Fibroblast of lung (primary cell): ENCODE measurements at regions not wholly inside any gene's neighbourhood (a gene's known extent, or its start where the extent isn't known, plus 50 kb on each side); places are given as distances from the start of the nearest gene placed in this dataset.

Experiments
- DNase-seq, 2 donors: peaks; one replicate each; pipeline versions ENCODE4 v3.0.0 to v3.0.0-alpha.2; 2010; ENCODE audit warnings: low read depth in 2 of 2
- H2AFZ ChIP-seq: 2 replicates; pipeline ENCODE4 v1.5.1; 2012; ENCODE audit warnings: low read length, control low read depth, inconsistent platforms
- H3K27ac ChIP-seq: 2 replicates; pipeline ENCODE4 v1.5.1; 2011; ENCODE audit warnings: low read length, control low read depth; ENCODE audit not compliant: insufficient read depth
- H3K27me3 ChIP-seq: 2 replicates; pipeline ENCODE4 v1.5.1; 2011; ENCODE audit warnings: mild to moderate bottlenecking, low read length; ENCODE audit not compliant: control insufficient read depth, insufficient read depth
- H3K36me3 ChIP-seq: 2 replicates; pipeline ENCODE4 v1.5.1; 2011; ENCODE audit warnings: low read length; ENCODE audit not compliant: control insufficient read depth, insufficient read depth
- H3K4me1 ChIP-seq: 2 replicates; pipeline ENCODE4 v1.5.1; 2011; ENCODE audit warnings: low read length; ENCODE audit not compliant: control insufficient read depth, insufficient read depth; ENCODE audit errors: extremely low read depth
- H3K4me2 ChIP-seq: 2 replicates; pipeline ENCODE4 v1.5.1; 2011; ENCODE audit warnings: low read length, control low read depth; ENCODE audit not compliant: insufficient read depth; ENCODE audit errors: extremely low read depth
- H3K4me3 ChIP-seq, 4 experiments: fragments of 200-600 bp in 1 of 4; sonication (generic) in 1 of 4; replicated peaks in 1 of 4; 2 replicates each; pipeline ENCODE4 v1.5.1; 2011 to 2016; ENCODE audit warnings: low read length in 4 of 4, low read depth in 3 of 4, mild to moderate bottlenecking in 3 of 4, control low read depth in 2 of 4, inconsistent platforms in 1 of 4, mixed read lengths in 1 of 4; ENCODE audit not compliant: insufficient read depth in 1 of 4; ENCODE audit errors: control extremely low read depth in 1 of 4
- H3K79me2 ChIP-seq: 2 replicates; pipeline ENCODE4 v1.5.1; 2012; ENCODE audit warnings: mild to moderate bottlenecking, low read length, inconsistent platforms; ENCODE audit not compliant: control insufficient read depth, insufficient read depth
- H3K9ac ChIP-seq: 2 replicates; pipeline ENCODE4 v1.5.1; 2011; ENCODE audit warnings: mild to moderate bottlenecking, low read length, control low read depth; ENCODE audit not compliant: insufficient read depth
- H3K9me3 ChIP-seq: 2 replicates; pipeline ENCODE4 v1.5.1; 2012; ENCODE audit warnings: low read depth, low read length; ENCODE audit not compliant: control insufficient read depth, insufficient read depth
- H4K20me1 ChIP-seq: 2 replicates; pipeline ENCODE4 v1.5.1; 2011; ENCODE audit warnings: low read length; ENCODE audit not compliant: control insufficient read depth, insufficient read depth; ENCODE audit errors: extremely low read depth
- CTCF ChIP-seq, 2 donors: IDR thresholded peaks in 1 of 2; conservative IDR thresholded peaks in 1 of 2; 1 replicate in 1 of 2; 2 replicates in 1 of 2; pipeline ENCODE4 v1.5.1; 2011 to 2012; ENCODE audit warnings: low read length in 2 of 2, control low read depth in 1 of 2, inconsistent platforms in 1 of 2, low read depth in 1 of 2, mild to moderate bottlenecking in 1 of 2
- EZH2 ChIP-seq: IDR thresholded peaks from 2 replicates; pipeline ENCODE4 v1.5.1; 2012; ENCODE audit warnings: low read length, control low read depth, mild to moderate bottlenecking; ENCODE audit errors: missing control alignments

DNA sequence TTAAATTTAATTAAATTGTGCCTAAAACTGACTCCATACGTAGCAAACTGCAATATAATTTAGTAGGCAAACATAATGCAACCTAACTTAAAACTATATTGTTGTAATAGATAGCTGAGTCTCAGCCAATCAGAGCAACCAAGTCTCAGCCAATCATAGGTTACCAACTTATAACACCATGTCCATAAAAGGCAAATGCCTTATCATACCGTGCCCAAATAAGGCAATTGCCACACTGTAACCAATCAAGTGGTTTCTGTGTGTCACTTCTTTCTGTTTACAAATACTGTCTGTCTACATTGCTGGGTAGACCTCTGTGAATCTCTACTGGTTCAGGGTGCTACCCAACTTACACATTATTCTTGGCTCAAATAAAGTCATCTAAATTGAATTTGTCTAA is 728.4 kb upstream of the EPHA6 start:
- H3K36me3 ChIP-seq = no peaks in the 10 kb centered on the region
- no peak overlapping the region for H3K4me3 ChIP-seq
- DNase-seq = no peak
- no peak overlapping the region for H2AFZ ChIP-seq
- H4K20me1 ChIP-seq = no peaks in the 10 kb centered on the region
- no peak overlapping the region for H3K9ac ChIP-seq
- H3K9me3 ChIP-seq = no peaks in the 10 kb centered on the region
- no peak overlapping the region for H3K27ac ChIP-seq
- no peaks in the 10 kb centered on the region for H3K27me3 ChIP-seq
- H3K4me1 ChIP-seq = no peaks in the 10 kb centered on the region
- H3K79me2 ChIP-seq = no peaks in the 10 kb centered on the region
- H3K4me2 ChIP-seq = no peak overlapping the region
- TF ChIP-seq EZH2 = no peak
- TF ChIP-seq CTCF (conservative IDR thresholded peaks at IDR 0.05 in 1 of 2, IDR thresholded peaks at IDR 0.05 in 1 of 2; ENCODE audit: low read depth in 1 of 2, low read length in 2 of 2) = no peak

DNA sequence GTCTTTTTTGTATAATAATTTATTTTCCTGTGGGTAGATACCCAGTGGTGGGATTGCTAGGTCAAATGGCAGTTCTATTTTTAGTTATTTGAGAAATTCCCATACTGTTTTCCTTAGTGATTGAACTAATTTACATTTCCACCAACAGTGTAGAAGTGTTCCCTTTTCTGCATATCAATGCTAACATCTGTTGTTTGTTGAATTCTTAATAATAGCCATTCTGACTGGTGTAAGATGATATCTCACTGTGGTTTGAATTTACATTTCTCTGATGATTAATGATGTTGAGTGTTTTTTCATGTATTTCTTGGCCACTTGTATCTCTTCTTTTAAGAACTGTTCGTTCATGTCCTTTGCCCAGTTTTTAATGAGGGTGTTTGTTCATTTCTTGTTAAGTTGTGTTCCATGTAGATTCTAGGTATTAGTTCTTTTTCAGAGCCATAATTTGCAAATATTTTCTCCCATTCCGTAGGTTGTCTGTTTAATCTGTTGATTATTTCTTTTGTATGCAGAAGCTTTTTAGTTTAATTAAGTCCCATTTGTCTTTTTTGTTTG is 713.3 kb upstream of the EPHA6 start:
- Histone ChIP-seq H3K4me2 (no peak overlapping the region), H2AFZ (no peak overlapping the region), H4K20me1 (no peaks in the 10 kb centered on the region), H3K4me3 (no peak overlapping the region), H3K27ac (no peak overlapping the region), H3K9me3 (no peaks in the 10 kb centered on the region), H3K36me3 (no peaks in the 10 kb centered on the region), H3K4me1 (no peaks in the 10 kb centered on the region), H3K27me3 (no peaks in the 10 kb centered on the region), H3K9ac (no peak overlapping the region), H3K79me2 (no peaks in the 10 kb centered on the region)
- no peak for DNase-seq
- no peak for TF ChIP-seq EZH2
- TF ChIP-seq CTCF (conservative IDR thresholded peaks at IDR 0.05 in 1 of 2, IDR thresholded peaks at IDR 0.05 in 1 of 2; ENCODE audit: low read depth in 1 of 2, low read length in 2 of 2) = no peak

DNA sequence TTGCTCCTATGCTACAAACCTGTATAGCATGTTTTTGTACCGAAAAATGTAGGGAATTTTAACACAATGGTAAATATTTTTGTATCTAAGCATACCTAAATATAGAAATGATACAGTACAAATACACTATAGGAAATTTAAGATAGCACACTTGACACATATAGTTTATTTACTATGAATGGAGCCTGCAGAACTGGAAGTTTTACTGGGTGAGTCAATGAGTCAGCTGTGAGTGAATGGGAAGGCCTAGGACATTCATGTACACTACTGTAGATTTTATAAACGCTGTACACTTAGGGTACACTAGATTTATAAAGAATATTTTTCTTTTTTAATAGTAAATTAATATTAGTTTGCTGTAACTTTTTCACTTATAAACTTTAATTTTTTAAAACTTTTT is 707.7 kb upstream of the EPHA6 start:
- Histone ChIP-seq H4K20me1 (no peaks in the 10 kb centered on the region), H3K79me2 (no peaks in the 10 kb centered on the region), H3K27me3 (no peaks in the 10 kb centered on the region), H2AFZ (no peak overlapping the region), H3K4me3 (no peak overlapping the region), H3K4me1 (no peaks in the 10 kb centered on the region), H3K9me3 (no peaks in the 10 kb centered on the region), H3K9ac (no peak overlapping the region), H3K36me3 (no peaks in the 10 kb centered on the region), H3K27ac (no peak overlapping the region), H3K4me2 (no peak overlapping the region)
- no peak for DNase-seq
- no peak for TF ChIP-seq EZH2
- no peak for TF ChIP-seq CTCF (conservative IDR thresholded peaks at IDR 0.05 in 1 of 2, IDR thresholded peaks at IDR 0.05 in 1 of 2; ENCODE audit: low read depth in 1 of 2, low read length in 2 of 2)
